Fibroblast of lung (primary cell): ENCODE measurements at regions not wholly inside any gene's neighbourhood (a gene's known extent, or its start where the extent isn't known, plus 50 kb on each side); places are given as distances from the start of the nearest gene placed in this dataset.

Experiments
- DNase-seq, 2 donors: peaks; one replicate each; pipeline versions ENCODE4 v3.0.0 to v3.0.0-alpha.2; 2010; ENCODE audit warnings: low read depth in 2 of 2
- H2AFZ ChIP-seq: 2 replicates; pipeline ENCODE4 v1.5.1; 2012; ENCODE audit warnings: low read length, control low read depth, inconsistent platforms
- H3K27ac ChIP-seq: 2 replicates; pipeline ENCODE4 v1.5.1; 2011; ENCODE audit warnings: low read length, control low read depth; ENCODE audit not compliant: insufficient read depth
- H3K27me3 ChIP-seq: 2 replicates; pipeline ENCODE4 v1.5.1; 2011; ENCODE audit warnings: mild to moderate bottlenecking, low read length; ENCODE audit not compliant: control insufficient read depth, insufficient read depth
- H3K36me3 ChIP-seq: 2 replicates; pipeline ENCODE4 v1.5.1; 2011; ENCODE audit warnings: low read length; ENCODE audit not compliant: control insufficient read depth, insufficient read depth
- H3K4me1 ChIP-seq: 2 replicates; pipeline ENCODE4 v1.5.1; 2011; ENCODE audit warnings: low read length; ENCODE audit not compliant: control insufficient read depth, insufficient read depth; ENCODE audit errors: extremely low read depth
- H3K4me2 ChIP-seq: 2 replicates; pipeline ENCODE4 v1.5.1; 2011; ENCODE audit warnings: low read length, control low read depth; ENCODE audit not compliant: insufficient read depth; ENCODE audit errors: extremely low read depth
- H3K4me3 ChIP-seq, 4 experiments: fragments of 200-600 bp in 1 of 4; sonication (generic) in 1 of 4; replicated peaks in 1 of 4; 2 replicates each; pipeline ENCODE4 v1.5.1; 2011 to 2016; ENCODE audit warnings: low read length in 4 of 4, low read depth in 3 of 4, mild to moderate bottlenecking in 3 of 4, control low read depth in 2 of 4, inconsistent platforms in 1 of 4, mixed read lengths in 1 of 4; ENCODE audit not compliant: insufficient read depth in 1 of 4; ENCODE audit errors: control extremely low read depth in 1 of 4
- H3K79me2 ChIP-seq: 2 replicates; pipeline ENCODE4 v1.5.1; 2012; ENCODE audit warnings: mild to moderate bottlenecking, low read length, inconsistent platforms; ENCODE audit not compliant: control insufficient read depth, insufficient read depth
- H3K9ac ChIP-seq: 2 replicates; pipeline ENCODE4 v1.5.1; 2011; ENCODE audit warnings: mild to moderate bottlenecking, low read length, control low read depth; ENCODE audit not compliant: insufficient read depth
- H3K9me3 ChIP-seq: 2 replicates; pipeline ENCODE4 v1.5.1; 2012; ENCODE audit warnings: low read depth, low read length; ENCODE audit not compliant: control insufficient read depth, insufficient read depth
- H4K20me1 ChIP-seq: 2 replicates; pipeline ENCODE4 v1.5.1; 2011; ENCODE audit warnings: low read length; ENCODE audit not compliant: control insufficient read depth, insufficient read depth; ENCODE audit errors: extremely low read depth
- CTCF ChIP-seq, 2 donors: IDR thresholded peaks in 1 of 2; conservative IDR thresholded peaks in 1 of 2; 1 replicate in 1 of 2; 2 replicates in 1 of 2; pipeline ENCODE4 v1.5.1; 2011 to 2012; ENCODE audit warnings: low read length in 2 of 2, control low read depth in 1 of 2, inconsistent platforms in 1 of 2, low read depth in 1 of 2, mild to moderate bottlenecking in 1 of 2
- EZH2 ChIP-seq: IDR thresholded peaks from 2 replicates; pipeline ENCODE4 v1.5.1; 2012; ENCODE audit warnings: low read length, control low read depth, mild to moderate bottlenecking; ENCODE audit errors: missing control alignments

GRCh38 chr6:9806195-9806594 is 608.7 kb downstream of the TFAP2A start:
- no peaks in the 10 kb centered on the region for H3K79me2 ChIP-seq
- H3K27ac ChIP-seq: no peak overlapping the region
- no peak overlapping the region for H3K4me3 ChIP-seq
- no peaks in the 10 kb centered on the region for H3K36me3 ChIP-seq
- H3K27me3 ChIP-seq: no peaks in the 10 kb centered on the region
- no peak for DNase-seq
- H3K4me1 ChIP-seq: no peaks in the 10 kb centered on the region
- H3K9ac ChIP-seq: no peak overlapping the region
- no peak overlapping the region for H3K4me2 ChIP-seq
- no peaks in the 10 kb centered on the region for H3K9me3 ChIP-seq
- TF ChIP-seq CTCF (conservative IDR thresholded peaks at IDR 0.05 in 1 of 2, IDR thresholded peaks at IDR 0.05 in 1 of 2; ENCODE audit: low read depth in 1 of 2, low read length in 2 of 2): no peak
- TF ChIP-seq EZH2: no peak
- no peaks in the 10 kb centered on the region for H4K20me1 ChIP-seq
- no peak overlapping the region for H2AFZ ChIP-seq

GRCh38 chr6:9801249-9801754 is 613.6 kb downstream of the TFAP2A start:
- Histone ChIP-seq H3K9me3 (no peaks in the 10 kb centered on the region), H4K20me1 (no peaks in the 10 kb centered on the region), H3K9ac (no peak overlapping the region), H3K4me1 (no peaks in the 10 kb centered on the region), H3K79me2 (no peaks in the 10 kb centered on the region), H3K27me3 (no peaks in the 10 kb centered on the region), H3K27ac (no peak overlapping the region), H3K4me2 (no peak overlapping the region), H3K4me3 (no peak overlapping the region), H3K36me3 (no peaks in the 10 kb centered on the region), H2AFZ (no peak overlapping the region)
- TF ChIP-seq CTCF (conservative IDR thresholded peaks at IDR 0.05 in 1 of 2, IDR thresholded peaks at IDR 0.05 in 1 of 2; ENCODE audit: low read depth in 1 of 2, low read length in 2 of 2) (no peak), EZH2 (no peak)
- DNase-seq: no peak

DNA sequence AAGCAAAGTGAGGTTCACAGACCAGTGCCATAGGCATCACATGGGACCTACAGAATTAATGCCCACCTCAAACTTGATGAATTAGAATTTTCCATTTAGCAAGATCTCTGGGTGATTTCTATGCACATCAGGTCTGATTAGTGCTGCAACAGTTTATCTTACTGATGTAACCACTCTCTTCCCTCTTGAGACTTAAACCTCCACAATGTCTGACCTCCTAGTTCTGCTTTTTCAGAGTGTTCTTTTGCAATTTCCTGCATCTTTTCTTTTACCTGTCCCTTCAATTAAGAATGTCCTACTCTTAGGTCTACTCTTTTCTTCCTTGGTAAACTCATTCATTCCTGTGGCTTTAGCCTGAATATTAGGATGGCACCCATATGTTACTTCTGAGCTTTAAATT is 615.3 kb downstream of the TFAP2A start:
- Histone ChIP-seq H3K4me2 (no peak overlapping the region), H3K36me3 (no peaks in the 10 kb centered on the region), H3K27ac (no peak overlapping the region), H3K9me3 (no peaks in the 10 kb centered on the region), H3K4me1 (no peaks in the 10 kb centered on the region), H4K20me1 (no peaks in the 10 kb centered on the region), H3K27me3 (no peaks in the 10 kb centered on the region), H2AFZ (no peak overlapping the region), H3K9ac (no peak overlapping the region), H3K79me2 (no peaks in the 10 kb centered on the region), H3K4me3 (no peak overlapping the region)
- TF ChIP-seq CTCF (conservative IDR thresholded peaks at IDR 0.05 in 1 of 2, IDR thresholded peaks at IDR 0.05 in 1 of 2; ENCODE audit: low read depth in 1 of 2, low read length in 2 of 2) (no peak), EZH2 (no peak)
- DNase-seq: no peak
